CD14-positive monocyte (primary cell): ENCODE measurements at regions not wholly inside any gene's neighbourhood (a gene's known extent, or its start where the extent isn't known, plus 50 kb on each side); places are given as distances from the start of the nearest gene placed in this dataset.

Source experiments
- DNase-seq, 3 donors: peaks; one replicate each; pipeline ENCODE4 v3.0.0-alpha.2; 2011 to 2022
- H2AFZ ChIP-seq: 2 replicates; pipeline ENCODE4 v1.6.0; 2012; ENCODE audit warnings: mild to moderate bottlenecking, low read depth, low read length, inconsistent platforms; ENCODE audit not compliant: insufficient read depth, poor library complexity, severe bottlenecking
- H3K27ac ChIP-seq, 2 donors: 1 replicate in 1 of 2; 2 replicates in 1 of 2; pipeline ENCODE4 v1.5.1; 2012 to 2013; ENCODE audit warnings: low read length in 2 of 2, control low read depth in 1 of 2, inconsistent platforms in 1 of 2, low read depth in 1 of 2, mild to moderate bottlenecking in 1 of 2
- H3K27me3 ChIP-seq, 2 donors: one replicate each; pipeline versions ENCODE4 v1.6.0 to v1.6.1; 2011 to 2013; ENCODE audit warnings: low read length in 2 of 2; ENCODE audit not compliant: control insufficient read depth in 2 of 2, insufficient read depth in 2 of 2
- H3K36me3 ChIP-seq, 2 donors: replicated peaks in 1 of 2; 1 replicate in 1 of 2; 2 replicates in 1 of 2; pipeline versions ENCODE4 v1.5.1 to v1.6.1; 2012 to 2013; ENCODE audit warnings: low read length in 2 of 2, control low read depth in 1 of 2, inconsistent platforms in 1 of 2, mild to moderate bottlenecking in 1 of 2; ENCODE audit not compliant: insufficient read depth in 2 of 2, control insufficient read depth in 1 of 2
- H3K4me1 ChIP-seq, 2 donors: 1 replicate in 1 of 2; 2 replicates in 1 of 2; pipeline versions ENCODE4 v1.5.1 to v1.6.1; 2012 to 2013; ENCODE audit warnings: low read length in 2 of 2, control low read depth in 1 of 2, inconsistent platforms in 1 of 2, mild to moderate bottlenecking in 1 of 2, moderate library complexity in 1 of 2; ENCODE audit not compliant: insufficient read depth in 2 of 2, control insufficient read depth in 1 of 2
- H3K4me2 ChIP-seq: replicated peaks from 2 replicates; pipeline ENCODE3; 2012; ENCODE audit warnings: low read length, moderate library complexity, mild to moderate bottlenecking; ENCODE audit not compliant: poor library complexity, severe bottlenecking; ENCODE audit errors: extremely low read depth
- H3K4me3 ChIP-seq, 3 experiments: fragments of 200-600 bp in 1 of 3; sonication (generic) in 1 of 3; replicated peaks in 1 of 3; 1 replicate in 2 of 3; 2 replicates in 1 of 3; pipeline ENCODE4 v1.5.1; 2011 to 2013; ENCODE audit warnings: low read length in 3 of 3, mild to moderate bottlenecking in 3 of 3, control low read depth in 2 of 3, low read depth in 2 of 3, inconsistent platforms in 1 of 3, moderate library complexity in 1 of 3
- H3K79me2 ChIP-seq: 2 replicates; pipeline ENCODE4 v1.6.0; 2012; ENCODE audit warnings: mild to moderate bottlenecking, control low read depth, inconsistent platforms, low read length, moderate library complexity; ENCODE audit not compliant: insufficient read depth
- H3K9ac ChIP-seq: 2 replicates; pipeline ENCODE4 v1.6.0; 2017; ENCODE audit warnings: low read length, mild to moderate bottlenecking; ENCODE audit not compliant: insufficient read depth, poor library complexity, severe bottlenecking
- H3K9me3 ChIP-seq, 2 donors: replicated peaks in 1 of 2; 1 replicate in 1 of 2; 2 replicates in 1 of 2; pipeline versions ENCODE4 v1.5.1 to v1.6.1; 2012 to 2013; ENCODE audit warnings: low read length in 2 of 2, control low read depth in 1 of 2; ENCODE audit not compliant: control insufficient read depth in 1 of 2, insufficient read depth in 1 of 2
- H4K20me1 ChIP-seq: 2 replicates; pipeline ENCODE4 v1.6.0; 2012; ENCODE audit warnings: mild to moderate bottlenecking, low read length, control low read depth, moderate library complexity; ENCODE audit not compliant: insufficient read depth
- H3K27ac Mint-ChIP-seq, 7 donors: one replicate each; pipeline ENCODE4 v1.8.0; 2020; ENCODE audit warnings: mild to moderate bottlenecking in 7 of 7, mixed read lengths in 7 of 7, moderate library complexity in 6 of 7, inconsistent platforms in 2 of 7
- H3K27me3 Mint-ChIP-seq, 3 donors: one replicate each; pipeline ENCODE4 v1.8.0; 2021 to 2022; ENCODE audit warnings: low read depth in 3 of 3, mild to moderate bottlenecking in 3 of 3, mixed read lengths in 3 of 3, moderate library complexity in 3 of 3, inconsistent platforms in 1 of 3
- H3K36me3 Mint-ChIP-seq, 2 donors: one replicate each; pipeline ENCODE4 v1.8.0; 2020; ENCODE audit warnings: mixed read lengths in 2 of 2, inconsistent platforms in 1 of 2, mild to moderate bottlenecking in 1 of 2
- H3K4me1 Mint-ChIP-seq: one replicate; pipeline ENCODE4 v1.8.0; 2020; ENCODE audit warnings: mild to moderate bottlenecking, mixed read lengths
- H3K4me3 Mint-ChIP-seq, 2 donors: one replicate each; pipeline ENCODE4 v1.8.0; 2020; ENCODE audit warnings: mild to moderate bottlenecking in 2 of 2, mixed read lengths in 2 of 2, moderate library complexity in 1 of 2
- H3K9me3 Mint-ChIP-seq, 7 donors: one replicate each; pipeline ENCODE4 v1.8.0; 2020 to 2022; ENCODE audit warnings: mixed read lengths in 7 of 7, mild to moderate bottlenecking in 6 of 7, moderate library complexity in 6 of 7, inconsistent platforms in 2 of 7
- CTCF ChIP-seq: fragments of 200-600 bp; IDR thresholded peaks from one replicate; pipeline ENCODE4 v1.8.0; 2022; ENCODE audit warnings: antibody characterized with exemption, mild to moderate bottlenecking
- WGBS: methylation state at CpG from one replicate; pipeline ENCODE4 v1.1.5; 2013; ENCODE audit warnings: missing lambda C conversion rate; ENCODE audit not compliant: insufficient coverage; 5-methylcytosine and 5-hydroxymethylcytosine counted together
- intact Hi-C, 2 donors: fragments of 100-400 bp; cut with micrococcal nuclease; formaldehyde crosslinking; loops; one replicate each; pipeline versions ENCODE4 v1.15.0 to v1.15.1; 2023

GRCh38 chr13:65808061-65808460, 1422.1 kb downstream of the PCDH9 start:
- DNase-seq, result no peak
- H3K27ac ChIP-seq, result no peak overlapping the region
- Mint-ChIP-seq H3K27ac (no peak overlapping the region), H3K9me3 (peaks cover 0 to 5% (median 3%) of the 10 kb centered on the region in 7 donors), H3K27me3 (no peaks in the 10 kb centered on the region), H3K36me3 (no peaks in the 10 kb centered on the region), H3K4me3 (no peak overlapping the region), H3K4me1 (no peaks in the 10 kb centered on the region)
- no peaks in the 10 kb centered on the region for H3K79me2 ChIP-seq
- no peak overlapping the region for H2AFZ ChIP-seq
- H3K36me3 ChIP-seq, result no peaks in the 10 kb centered on the region
- intact Hi-C loops, result no loop called here
- H3K27me3 ChIP-seq, result no peaks in the 10 kb centered on the region
- no peaks in the 10 kb centered on the region for H4K20me1 ChIP-seq
- no peak overlapping the region for H3K4me3 ChIP-seq
- H3K9me3 ChIP-seq, result peaks cover 7% of the 10 kb centered on the region in 2 donors
- WGBS, result no CpG with 5 or more reads among the region's 1 CpG
- no peaks in the 10 kb centered on the region for H3K4me1 ChIP-seq
- H3K9ac ChIP-seq, result no peak overlapping the region
- no peak for TF ChIP-seq CTCF
- no peak overlapping the region for H3K4me2 ChIP-seq

- H3K4me1 Mint-ChIP-seq, result no peaks in the 10 kb centered on the region
- no peaks in the 10 kb centered on the region for H3K36me3 ChIP-seq
- H2AFZ ChIP-seq, result no peak overlapping the region
- H3K27me3 Mint-ChIP-seq, result peaks cover 0 to under 1% (median 0%) of the 10 kb centered on the region in 3 donors
- H3K4me2 ChIP-seq, result no peak overlapping the region
- H3K4me1 ChIP-seq, result no peaks in the 10 kb centered on the region
- no peaks in the 10 kb centered on the region for H3K9me3 ChIP-seq
- no peak overlapping the region for H3K4me3 Mint-ChIP-seq
- H3K27me3 ChIP-seq, result no peaks in the 10 kb centered on the region
- H3K4me3 ChIP-seq, result no peak overlapping the region
- peaks cover 0 to 3% (median 0%) of the 10 kb centered on the region in 7 donors for H3K9me3 Mint-ChIP-seq
- H3K36me3 Mint-ChIP-seq, result no peaks in the 10 kb centered on the region
- TF ChIP-seq CTCF, result no peak
- intact Hi-C loops, result no loop called here
- DNase-seq, result no peak
- no peak overlapping the region for H3K27ac Mint-ChIP-seq
- no peaks in the 10 kb centered on the region for H3K79me2 ChIP-seq
- H4K20me1 ChIP-seq, result no peaks in the 10 kb centered on the region
- WGBS, result 94% methylated on average over 8 of the region's 12 CpGs
- H3K9ac ChIP-seq, result no peak overlapping the region
- H3K27ac ChIP-seq, result no peak overlapping the region
Observed at GRCh38 chr13:65803530-65804392, 1426.4 kb downstream of the PCDH9 start.
